ENCODE measurements at regions not wholly inside any gene's neighbourhood (a gene's known extent, or its start where the extent isn't known, plus 50 kb on each side); places are given as distances from the start of the nearest gene placed in this dataset.

- 39 to 50% methylated on average over 2 of the region's 2 CpGs for WGBS, 2 donors
- Histone ChIP-seq H3K9me3 (no peaks in the 10 kb centered on the region), H3K27me3 (peaks cover 0 to 53% (median 4%) of the 10 kb centered on the region in 4 donors), H3K27ac (no peak overlapping the region), H3K4me1 (peaks cover 0 to 17% (median 8%) of the 10 kb centered on the region in 3 donors), H3K36me3 (no peaks in the 10 kb centered on the region), H3K4me3 (no peak overlapping the region)
- intact Hi-C loops (cut with DNase I) = no loop called here
- no peak for DNase-seq
- TF ChIP-seq CTCF (IDR thresholded peaks at IDR 0.05) (no peak), POLR2A (IDR thresholded peaks at IDR 0.05) (no peak)
Measured at GRCh38 chr18:34491719-34492118, 218.4 kb upstream of the DTNA start.

- peaks cover 0 to 17% (median 8%) of the 10 kb centered on the region in 3 donors for H3K4me1 ChIP-seq
- no peaks in the 10 kb centered on the region for H3K9me3 ChIP-seq
- TF ChIP-seq CTCF (IDR thresholded peaks at IDR 0.05) (no peak), POLR2A (IDR thresholded peaks at IDR 0.05) (no peak)
- DNase-seq = no peak
- intact Hi-C loops (cut with DNase I) = no loop called here
- peak overlapping the region in 2 of 4 donors; percentile 53 to 68 for H3K4me3 ChIP-seq
- H3K27ac ChIP-seq = peak overlapping the region in 1 of 4 donors; percentile 78
- no peaks in the 10 kb centered on the region for H3K36me3 ChIP-seq
- peaks cover 0 to 53% (median 4%) of the 10 kb centered on the region in 4 donors for H3K27me3 ChIP-seq
Measured at GRCh38 chr18:34492652-34493051, 217.4 kb upstream of the DTNA start.

GRCh38 chr18:34493099-34493544, 217.0 kb upstream of the DTNA start:
- H3K4me3 ChIP-seq = peak overlapping the region; percentile 26 to 68 (median 48)
- intact Hi-C loops (cut with DNase I) = no loop called here
- peaks cover 0 to 53% (median 4%) of the 10 kb centered on the region in 4 donors for H3K27me3 ChIP-seq
- no peaks in the 10 kb centered on the region for H3K36me3 ChIP-seq
- 1 to 2% methylated on average over 13 to 14 of the region's 18 CpGs for WGBS, 2 donors
- H3K9me3 ChIP-seq = no peaks in the 10 kb centered on the region
- no peak for TF ChIP-seq POLR2A (IDR thresholded peaks at IDR 0.05)
- TF ChIP-seq CTCF (IDR thresholded peaks at IDR 0.05) = no peak
- DNase-seq = no peak
- H3K4me1 ChIP-seq = peaks cover 0 to 17% (median 8%) of the 10 kb centered on the region in 3 donors
- H3K27ac ChIP-seq = peak overlapping the region in 3 of 4 donors; percentile 49 to 78 (median 76)

GRCh38 chr18:34493566-34494358, 216.3 kb upstream of the DTNA start:
- H3K27me3 ChIP-seq = peaks cover 0 to 53% (median 4%) of the 10 kb centered on the region in 4 donors
- peak overlapping the region in 3 of 4 donors; percentile 50 to 78 (median 76) for H3K27ac ChIP-seq
- peaks cover 0 to 17% (median 8%) of the 10 kb centered on the region in 3 donors for H3K4me1 ChIP-seq
- intact Hi-C loops (cut with DNase I) = no loop called here
- no peaks in the 10 kb centered on the region for H3K36me3 ChIP-seq
- TF ChIP-seq CTCF (IDR thresholded peaks at IDR 0.05) (no peak), POLR2A (IDR thresholded peaks at IDR 0.05) (no peak)
- peak overlapping the region; percentile 26 to 68 (median 48) for H3K4me3 ChIP-seq
- no peaks in the 10 kb centered on the region for H3K9me3 ChIP-seq
- DNase-seq = no peak
- WGBS, 2 donors = 0% methylated on average over 3 of the region's 101 CpGs; no CpG with 5 or more reads in 1 of the 2 donors

- Histone ChIP-seq H3K36me3 (no peaks in the 10 kb centered on the region), H3K9me3 (no peaks in the 10 kb centered on the region), H3K27me3 (peaks cover 0 to 52% (median 4%) of the 10 kb centered on the region in 4 donors), H3K4me3 (peak overlapping the region; percentile 26 to 68 (median 48)), H3K4me1 (peaks cover 0 to 17% (median 8%) of the 10 kb centered on the region in 3 donors), H3K27ac (peak overlapping the region in 2 of 4 donors; percentile 50 to 78)
- intact Hi-C loops (cut with DNase I) = no loop called here
- TF ChIP-seq POLR2A (IDR thresholded peaks at IDR 0.05) = no peak
- TF ChIP-seq CTCF (IDR thresholded peaks at IDR 0.05) = no peak
- WGBS, 2 donors = 10 to 21% methylated on average over 6 to 12 of the region's 16 CpGs
- DNase-seq = no peak
Measured at GRCh38 chr18:34494359-34494696, 215.8 kb upstream of the DTNA start.
